ENCODE measurements at regions not wholly inside any gene's neighbourhood (a gene's known extent, or its start where the extent isn't known, plus 50 kb on each side); places are given as distances from the start of the nearest gene placed in this dataset.

DNA sequence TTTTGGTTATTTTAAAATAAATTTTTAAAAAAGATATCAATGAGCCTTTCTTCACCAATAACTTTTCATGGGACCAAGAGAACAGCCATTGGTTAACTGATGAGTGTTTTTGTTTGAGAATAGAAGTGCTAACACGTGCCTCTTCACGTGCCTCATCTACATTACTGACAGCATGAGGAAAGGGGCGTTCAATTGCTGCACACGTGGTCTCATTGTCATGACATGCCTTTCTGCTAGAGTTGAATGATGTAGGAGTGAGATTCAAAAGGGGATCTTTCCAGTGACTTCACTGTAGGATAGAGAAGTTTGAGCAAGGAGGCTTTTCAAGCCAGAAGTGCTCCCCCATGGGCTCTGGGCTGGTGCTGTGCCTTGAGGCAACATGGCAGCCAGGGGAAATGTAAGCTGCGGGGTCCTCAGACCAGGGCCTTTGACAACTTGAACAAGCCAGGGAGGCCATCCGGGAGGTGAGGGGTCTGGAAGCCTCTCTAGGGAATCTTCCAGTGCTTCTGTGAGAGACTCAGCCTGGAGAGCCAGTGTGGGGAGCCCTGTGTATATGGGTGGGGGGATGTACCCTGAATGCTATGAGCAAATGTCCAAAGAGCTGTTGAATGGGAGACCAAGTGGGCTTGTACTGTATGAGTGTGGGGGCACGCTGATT, 51.2 kb upstream of the FSTL4 start:
- TF ChIP-seq, protein P1, sequence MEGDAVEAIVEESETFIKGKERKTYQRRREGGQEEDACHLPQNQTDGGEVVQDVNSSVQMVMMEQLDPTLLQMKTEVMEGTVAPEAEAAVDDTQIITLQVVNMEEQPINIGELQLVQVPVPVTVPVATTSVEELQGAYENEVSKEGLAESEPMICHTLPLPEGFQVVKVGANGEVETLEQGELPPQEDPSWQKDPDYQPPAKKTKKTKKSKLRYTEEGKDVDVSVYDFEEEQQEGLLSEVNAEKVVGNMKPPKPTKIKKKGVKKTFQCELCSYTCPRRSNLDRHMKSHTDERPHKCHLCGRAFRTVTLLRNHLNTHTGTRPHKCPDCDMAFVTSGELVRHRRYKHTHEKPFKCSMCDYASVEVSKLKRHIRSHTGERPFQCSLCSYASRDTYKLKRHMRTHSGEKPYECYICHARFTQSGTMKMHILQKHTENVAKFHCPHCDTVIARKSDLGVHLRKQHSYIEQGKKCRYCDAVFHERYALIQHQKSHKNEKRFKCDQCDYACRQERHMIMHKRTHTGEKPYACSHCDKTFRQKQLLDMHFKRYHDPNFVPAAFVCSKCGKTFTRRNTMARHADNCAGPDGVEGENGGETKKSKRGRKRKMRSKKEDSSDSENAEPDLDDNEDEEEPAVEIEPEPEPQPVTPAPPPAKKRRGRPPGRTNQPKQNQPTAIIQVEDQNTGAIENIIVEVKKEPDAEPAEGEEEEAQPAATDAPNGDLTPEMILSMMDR (IDR thresholded peaks at IDR 0.05; ENCODE audit: borderline replicate concordance, control extremely low read depth, extremely low read depth, insufficient read depth, missing control alignments) = no peak

DNA sequence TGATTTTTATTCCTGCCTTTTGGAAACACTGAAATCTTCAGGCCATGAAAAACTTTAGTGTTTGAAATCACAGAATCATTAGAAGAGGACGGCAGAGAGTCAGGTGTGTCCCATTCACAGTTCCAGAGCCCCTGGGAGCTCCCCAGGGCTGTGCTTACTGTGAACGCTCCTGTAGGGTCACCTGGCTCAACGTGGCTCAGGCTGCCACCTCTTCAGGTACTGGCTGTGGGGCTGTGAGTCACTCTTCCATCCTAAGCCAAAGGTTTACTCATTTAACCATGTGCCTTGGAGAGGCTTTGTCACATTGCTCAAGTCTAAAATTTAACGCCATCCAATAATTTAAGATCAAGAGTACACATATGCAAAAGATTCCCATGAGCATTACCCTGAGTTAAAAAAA, 50.2 kb upstream of the FSTL4 start:
- in situ Hi-C loops (cut with MboI; ENCODE audit: low sequenced_read_pairs, unreplicated experiment) = no loop called here
- no peak for DNase-seq (ENCODE audit: low spot score)
- TF ChIP-seq, protein P1 (IDR thresholded peaks at IDR 0.05; ENCODE audit: borderline replicate concordance, control extremely low read depth, extremely low read depth, insufficient read depth, missing control alignments) = no peak

More for the DNA sequence above, 51.2 kb upstream of the FSTL4 start:
- DNase-seq (ENCODE audit: low spot score) = no peak
- in situ Hi-C loops (cut with MboI; ENCODE audit: low sequenced_read_pairs, unreplicated experiment) = no loop called here

Data from GM13976 (cell line).